ENCODE measurements at regions not wholly inside any gene's neighbourhood (a gene's known extent, or its start where the extent isn't known, plus 50 kb on each side); places are given as distances from the start of the nearest gene placed in this dataset.

- DNase-seq: no peak
Observed at GRCh38 chr12:98355933-98356332, 159.5 kb upstream of the TMPO start.

GRCh38 chr12:98358144-98358543 is 157.2 kb upstream of the TMPO start:
- DNase-seq: no peak

GRCh38 chr12:98359856-98360255 is 155.5 kb upstream of the TMPO start:
- no peak for DNase-seq

GRCh38 chr12:98360401-98360800 is 155.0 kb upstream of the TMPO start:
- DNase-seq: no peak

GRCh38 chr12:98369581-98369980 is 145.8 kb upstream of the TMPO start:
- DNase-seq: no peak

GRCh38 chr12:98370976-98371375 is 144.4 kb upstream of the TMPO start:
- no peak for DNase-seq

GRCh38 chr12:98371419-98371818 is 144.0 kb upstream of the TMPO start:
- DNase-seq: peak; percentile 28

- no peak for DNase-seq
Observed at GRCh38 chr12:98372340-98373024, 142.9 kb upstream of the TMPO start.

GRCh38 chr12:98373025-98373554 is 142.3 kb upstream of the TMPO start:
- peak; percentile 72 for DNase-seq

- DNase-seq: peak; percentile 29
Observed at GRCh38 chr12:98374007-98374406, 141.4 kb upstream of the TMPO start.

- no peak for DNase-seq
Observed at GRCh38 chr12:98379106-98379505, 136.3 kb upstream of the TMPO start.

GRCh38 chr12:98385641-98386040 is 129.7 kb upstream of the TMPO start:
- no peak for DNase-seq

- no peak for DNase-seq
Observed at GRCh38 chr12:98387444-98387843, 127.9 kb upstream of the TMPO start.

- DNase-seq: no peak
Observed at GRCh38 chr12:98388126-98388525, 127.3 kb upstream of the TMPO start.

GRCh38 chr12:98389593-98389992 is 125.8 kb upstream of the TMPO start:
- no peak for DNase-seq

- peak; percentile 87 for DNase-seq
Observed at GRCh38 chr12:98397323-98398105, 117.9 kb upstream of the TMPO start.

- DNase-seq: peak; percentile 84
Observed at GRCh38 chr12:98399532-98399931, 115.9 kb upstream of the TMPO start.

- peak; percentile 82 for DNase-seq
Observed at GRCh38 chr12:98401427-98401826, 114.0 kb upstream of the TMPO start.

- DNase-seq: peak; percentile 42
Observed at GRCh38 chr12:98402091-98402490, 113.3 kb upstream of the TMPO start.

- DNase-seq: no peak
Observed at GRCh38 chr12:98402671-98403070, 112.7 kb upstream of the TMPO start.

GRCh38 chr12:98403385-98403784 is 112.0 kb upstream of the TMPO start:
- DNase-seq: no peak

GRCh38 chr12:98403936-98404335 is 111.5 kb upstream of the TMPO start:
- DNase-seq: peak; percentile 50

- DNase-seq: no peak
Observed at GRCh38 chr12:98405805-98406366, 109.5 kb upstream of the TMPO start.

GRCh38 chr12:98406378-98406777 is 109.0 kb upstream of the TMPO start:
- no peak for DNase-seq

Data from dermis blood vessel endothelial cell (primary cell).